SJCRH30 (cell line): ENCODE measurements at regions not wholly inside any gene's neighbourhood (a gene's known extent, or its start where the extent isn't known, plus 50 kb on each side); places are given as distances from the start of the nearest gene placed in this dataset.
"Not testable (repeated sequence)": the region's sequence is repeated elsewhere in the genome, so short reads cannot be mapped to it uniquely, and the experiment has no call there.

Experiments
- DNase-seq, 2 experiments: peaks; one replicate each; pipeline ENCODE4 v3.0.0-alpha.2; 2015 to 2020
- H3K27ac ChIP-seq: fragments of 250-450 bp; sonication (Bioruptor Pico); 2 replicates; pipeline ENCODE4 v1.5.1; 2020; ENCODE audit warnings: mild to moderate bottlenecking, moderate library complexity
- H3K27me3 ChIP-seq: fragments of 250-450 bp; sonication (Bioruptor Pico); 2 replicates; pipeline ENCODE4 v1.5.1; 2020; ENCODE audit warnings: mild to moderate bottlenecking, moderate library complexity
- H3K36me3 ChIP-seq: fragments of 250-450 bp; sonication (Bioruptor Pico); 2 replicates; pipeline ENCODE4 v1.5.1; 2020; ENCODE audit warnings: mild to moderate bottlenecking, moderate library complexity
- H3K4me1 ChIP-seq: fragments of 250-450 bp; sonication (Bioruptor Pico); 2 replicates; pipeline ENCODE4 v1.5.1; 2020; ENCODE audit warnings: mild to moderate bottlenecking, moderate library complexity
- H3K4me3 ChIP-seq: fragments of 250-450 bp; sonication (Bioruptor Pico); 2 replicates; pipeline ENCODE4 v1.5.1; 2020; ENCODE audit warnings: mild to moderate bottlenecking, moderate library complexity
- H3K9me3 ChIP-seq: fragments of 250-450 bp; sonication (Bioruptor Pico); replicated peaks from 2 replicates; pipeline ENCODE4 v1.5.1; 2020; ENCODE audit warnings: mild to moderate bottlenecking, moderate library complexity

DNA sequence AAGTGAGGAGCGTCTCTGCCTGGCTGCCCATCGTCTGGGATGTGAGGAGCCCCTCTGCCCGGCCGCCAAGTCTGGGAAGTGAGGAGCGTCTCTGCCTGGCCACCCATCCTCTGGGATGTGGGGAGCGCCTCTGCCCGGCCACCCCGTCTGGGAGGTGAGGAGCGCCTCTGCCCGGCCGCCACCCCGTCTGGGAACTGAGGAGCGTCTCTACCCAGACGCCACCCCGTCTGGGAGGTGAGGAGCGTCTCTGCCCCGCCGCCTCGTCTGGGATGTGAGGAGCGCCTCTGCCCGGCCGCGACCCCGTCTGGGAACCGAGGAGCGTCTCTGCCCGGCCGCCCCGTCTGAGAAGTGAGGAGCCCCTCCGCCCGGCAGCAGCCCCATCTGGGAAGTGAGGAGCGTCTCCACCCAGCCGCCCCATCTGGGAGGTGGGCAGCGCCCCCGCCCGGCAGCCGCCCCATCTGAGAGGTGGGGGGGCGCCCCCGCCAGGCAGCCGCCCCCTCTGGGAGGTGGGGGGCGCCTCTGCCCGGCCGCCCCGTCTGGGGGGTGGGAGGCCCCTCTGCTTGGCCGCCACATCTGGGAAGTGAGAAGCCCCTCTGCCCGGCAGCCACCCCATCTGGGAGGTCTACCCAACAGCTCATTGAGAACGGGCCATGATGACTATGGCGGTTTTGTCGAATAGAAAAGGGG is 228.4 kb downstream of the CAAP1 start:
- H3K4me3 ChIP-seq, H3K36me3 ChIP-seq, H3K27ac ChIP-seq, DNase-seq, H3K9me3 ChIP-seq, H3K27me3 ChIP-seq, H3K4me1 ChIP-seq: not testable (repeated sequence)

DNA sequence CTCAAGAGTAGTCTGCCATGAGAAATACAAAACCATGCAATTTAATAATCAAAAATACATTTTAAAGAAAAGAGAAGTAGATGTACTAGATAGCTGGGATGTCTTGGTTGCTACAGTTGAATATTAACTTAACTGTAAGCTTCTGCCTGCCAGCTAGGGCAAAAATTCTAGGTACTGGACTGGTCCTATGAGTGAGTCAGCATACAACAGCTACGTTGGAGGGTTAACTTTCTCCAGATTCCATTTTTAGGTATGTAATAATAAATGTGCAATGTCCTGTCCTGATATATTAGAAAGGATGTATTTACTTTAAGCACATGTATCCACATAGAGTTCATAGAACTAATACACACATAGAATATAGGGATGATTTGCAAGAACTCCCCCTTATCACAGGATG is 230.1 kb downstream of the CAAP1 start:
- Histone ChIP-seq H3K27me3 (no peaks in the 10 kb centered on the region), H3K4me3 (no peak overlapping the region), H3K9me3 (no peaks in the 10 kb centered on the region), H3K4me1 (no peaks in the 10 kb centered on the region), H3K36me3 (no peaks in the 10 kb centered on the region), H3K27ac (no peak overlapping the region)
- DNase-seq = no peak

DNA sequence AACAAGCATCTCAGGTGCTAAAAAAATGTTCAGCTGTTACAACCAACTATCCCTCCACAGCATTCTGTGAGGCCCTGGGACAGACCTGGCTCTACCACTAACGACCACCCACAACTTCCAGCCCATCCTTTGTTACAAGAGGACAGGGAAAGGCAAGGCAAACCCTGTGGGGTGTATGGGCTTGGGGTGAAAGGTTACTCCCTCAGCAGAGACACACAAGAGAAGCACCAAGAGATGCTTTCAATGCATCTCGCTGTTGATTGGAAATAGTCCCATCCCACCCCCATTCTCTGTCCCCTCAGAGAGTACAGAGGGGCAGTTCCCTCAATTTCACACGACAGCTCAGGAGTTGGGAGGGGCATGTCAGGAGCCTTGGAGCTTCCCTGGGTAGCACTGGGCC is 234.1 kb downstream of the CAAP1 start:
- no peak for DNase-seq
- no peak overlapping the region for H3K27ac ChIP-seq
- no peaks in the 10 kb centered on the region for H3K27me3 ChIP-seq
- H3K9me3 ChIP-seq = no peaks in the 10 kb centered on the region
- no peaks in the 10 kb centered on the region for H3K36me3 ChIP-seq
- peaks cover 4% of the 10 kb centered on the region; the same call in 1 of the 2 replicates for H3K4me1 ChIP-seq
- no peak overlapping the region for H3K4me3 ChIP-seq

DNA sequence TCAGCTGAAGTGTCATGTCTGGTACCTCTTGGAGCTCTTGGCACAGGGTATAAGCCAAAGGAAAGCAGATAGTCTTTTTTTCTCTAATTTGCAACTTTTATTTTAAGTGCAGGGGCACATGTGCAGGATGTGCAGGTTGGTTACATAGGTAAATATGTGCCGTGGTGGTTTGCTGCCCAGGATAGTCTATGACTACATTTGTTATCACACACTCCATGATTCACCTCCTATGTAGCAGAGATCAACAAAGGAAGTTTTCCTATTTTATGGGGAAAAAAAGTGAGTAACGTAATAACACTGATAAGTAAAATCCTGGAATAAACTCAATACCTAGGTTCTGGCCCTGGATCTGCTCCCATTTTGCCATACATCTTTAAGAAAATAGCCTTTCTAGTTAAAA is 234.6 kb downstream of the CAAP1 start:
- Histone ChIP-seq H3K27me3 (no peaks in the 10 kb centered on the region), H3K36me3 (no peaks in the 10 kb centered on the region), H3K9me3 (no peaks in the 10 kb centered on the region), H3K4me3 (no peak overlapping the region), H3K27ac (no peak overlapping the region), H3K4me1 (peaks cover 4% of the 10 kb centered on the region; the same call in 1 of the 2 replicates)
- no peak for DNase-seq

DNA sequence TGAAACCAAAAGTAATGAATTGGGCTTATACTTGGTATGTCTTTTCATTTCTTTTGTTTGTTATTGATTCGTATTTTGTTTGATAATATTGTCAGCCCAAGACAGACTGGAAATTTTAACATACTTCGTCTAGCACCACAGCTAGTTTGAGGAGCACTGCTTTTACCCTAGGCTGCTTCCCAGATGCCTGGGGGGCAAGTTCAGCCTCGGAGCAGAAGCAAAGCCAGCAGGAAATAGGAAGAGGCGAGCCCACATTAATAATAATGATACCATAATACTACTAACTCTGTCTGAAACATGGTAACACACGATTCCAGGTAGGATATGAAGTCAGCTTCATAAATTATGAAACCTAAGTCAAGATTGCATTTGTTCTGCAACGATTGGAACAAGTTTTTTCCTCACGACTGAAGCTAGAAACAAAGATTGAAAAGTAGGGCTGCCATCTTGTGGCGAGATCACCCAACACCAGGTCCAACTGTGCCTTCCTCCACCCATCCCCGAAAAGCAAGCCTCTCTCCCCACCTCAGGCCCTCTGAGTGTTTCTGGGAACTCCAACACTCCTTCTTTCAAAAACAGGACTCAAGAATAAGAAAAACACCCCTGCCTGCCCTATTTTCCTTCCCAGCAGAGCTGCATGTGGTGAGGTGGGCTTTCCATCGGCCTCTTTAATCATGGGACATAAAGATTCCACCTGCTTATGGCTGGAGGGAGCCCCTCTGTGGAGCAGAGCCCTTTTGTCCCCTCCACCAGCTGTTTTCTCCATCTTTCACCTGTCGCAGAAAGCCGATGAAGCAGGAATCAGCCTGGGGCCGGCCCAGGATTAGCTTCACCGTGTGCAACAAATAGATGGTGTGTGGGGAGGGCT is 236.4 kb downstream of the CAAP1 start:
- H3K4me3 ChIP-seq = peak overlapping the region; percentile 28
- DNase-seq = peak; percentile 38 to 72
- H3K4me1 ChIP-seq = peaks cover 4% of the 10 kb centered on the region; the same call in 1 of the 2 replicates
- no peaks in the 10 kb centered on the region for H3K27me3 ChIP-seq
- H3K27ac ChIP-seq = no peak overlapping the region
- no peaks in the 10 kb centered on the region for H3K9me3 ChIP-seq
- H3K36me3 ChIP-seq = no peaks in the 10 kb centered on the region

DNA sequence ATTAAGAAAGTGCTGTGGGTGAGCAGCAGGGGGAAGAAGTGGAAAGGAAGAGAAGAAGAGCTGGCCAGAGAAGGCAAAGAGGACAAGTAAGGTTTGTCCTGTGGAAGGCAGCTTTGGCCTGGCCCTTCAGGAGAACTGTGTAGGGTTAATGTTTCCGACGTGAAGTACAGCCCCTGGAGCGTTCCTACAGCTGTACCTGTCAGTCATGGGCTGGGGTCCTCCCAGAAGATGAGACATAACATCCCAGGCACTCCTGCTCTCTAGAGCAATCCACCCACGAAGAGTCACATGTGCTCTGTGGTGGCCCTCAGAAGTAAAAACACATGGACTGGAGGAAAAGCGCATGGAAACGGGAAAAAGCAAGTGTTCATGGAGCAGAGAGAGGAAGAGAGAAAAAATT is 237.4 kb downstream of the CAAP1 start:
- Histone ChIP-seq H3K4me1 (peaks cover 4% of the 10 kb centered on the region; the same call in 1 of the 2 replicates), H3K27me3 (no peaks in the 10 kb centered on the region), H3K27ac (no peak overlapping the region), H3K9me3 (no peaks in the 10 kb centered on the region), H3K36me3 (no peaks in the 10 kb centered on the region), H3K4me3 (no peak overlapping the region)
- peak; percentile 57 to 69 for DNase-seq

DNA sequence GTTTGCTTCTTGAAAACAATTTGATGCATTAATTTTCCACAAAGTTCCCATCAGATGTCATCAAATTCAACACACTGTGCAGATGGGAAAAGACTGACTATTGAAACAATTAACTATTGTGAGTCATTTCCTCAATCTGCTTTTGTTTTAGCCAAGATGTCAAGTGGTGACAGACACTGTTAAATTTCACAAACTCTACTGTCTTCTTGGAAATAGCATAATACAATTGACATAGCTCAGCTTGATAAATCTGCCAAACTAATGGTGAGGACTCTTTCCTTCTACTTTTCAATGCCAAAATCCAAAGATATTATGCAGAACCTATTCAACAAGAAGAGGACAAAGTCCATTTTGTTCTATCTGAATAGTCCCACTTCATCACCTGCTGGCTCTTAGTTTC is 242.3 kb downstream of the CAAP1 start:
- no peak overlapping the region for H3K27ac ChIP-seq
- H3K9me3 ChIP-seq = no peaks in the 10 kb centered on the region
- H3K4me1 ChIP-seq = peaks cover 4% of the 10 kb centered on the region; the same call in 1 of the 2 replicates
- H3K36me3 ChIP-seq = no peaks in the 10 kb centered on the region
- no peaks in the 10 kb centered on the region for H3K27me3 ChIP-seq
- no peak for DNase-seq
- H3K4me3 ChIP-seq = no peak overlapping the region

DNA sequence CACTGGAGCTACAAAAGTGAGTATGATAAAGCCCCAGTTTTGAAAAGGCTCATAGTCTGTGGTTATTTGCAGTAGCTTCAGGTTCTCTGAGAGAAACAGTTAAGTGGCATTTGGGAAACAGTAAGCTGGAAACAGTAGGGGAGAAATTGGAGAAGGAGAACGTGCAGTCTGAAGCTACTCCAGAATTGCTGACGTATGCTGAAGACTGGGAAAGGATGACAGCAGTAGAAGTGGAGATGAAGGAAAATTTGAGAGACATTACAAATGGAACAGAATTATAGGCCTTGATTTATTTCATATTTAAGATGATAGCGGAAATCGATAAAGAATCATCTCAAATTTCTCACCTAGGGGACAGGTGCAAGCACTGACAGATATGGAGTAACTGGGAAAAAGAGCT is 248.8 kb downstream of the CAAP1 start:
- no peaks in the 10 kb centered on the region for H3K4me1 ChIP-seq
- H3K27me3 ChIP-seq = no peaks in the 10 kb centered on the region
- no peaks in the 10 kb centered on the region for H3K36me3 ChIP-seq
- no peaks in the 10 kb centered on the region for H3K9me3 ChIP-seq
- H3K27ac ChIP-seq = no peak overlapping the region
- DNase-seq = no peak
- no peak overlapping the region for H3K4me3 ChIP-seq

DNA sequence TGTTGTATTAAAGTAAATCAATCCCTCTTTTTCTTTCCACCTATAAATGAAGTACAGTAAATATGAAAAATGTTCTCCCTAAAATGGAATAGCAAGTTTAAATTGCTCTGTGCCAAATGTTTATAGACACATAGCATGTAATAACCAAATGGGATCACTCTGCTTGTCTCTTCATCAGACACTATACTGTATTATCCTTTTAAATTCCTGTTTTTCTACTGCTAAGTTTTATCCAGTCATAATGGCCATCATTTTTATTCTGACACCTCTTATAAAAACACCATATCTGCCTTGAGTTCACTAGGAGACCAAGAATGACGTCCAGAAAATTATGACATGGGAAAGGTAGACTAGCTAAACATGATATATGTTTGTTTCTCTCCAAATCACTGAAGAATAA is 252.8 kb downstream of the CAAP1 start:
- no peak for DNase-seq
- no peak overlapping the region for H3K27ac ChIP-seq
- H3K4me3 ChIP-seq = no peak overlapping the region
- H3K27me3 ChIP-seq = no peaks in the 10 kb centered on the region
- H3K36me3 ChIP-seq = no peaks in the 10 kb centered on the region
- no peaks in the 10 kb centered on the region for H3K4me1 ChIP-seq
- H3K9me3 ChIP-seq = no peaks in the 10 kb centered on the region

DNA sequence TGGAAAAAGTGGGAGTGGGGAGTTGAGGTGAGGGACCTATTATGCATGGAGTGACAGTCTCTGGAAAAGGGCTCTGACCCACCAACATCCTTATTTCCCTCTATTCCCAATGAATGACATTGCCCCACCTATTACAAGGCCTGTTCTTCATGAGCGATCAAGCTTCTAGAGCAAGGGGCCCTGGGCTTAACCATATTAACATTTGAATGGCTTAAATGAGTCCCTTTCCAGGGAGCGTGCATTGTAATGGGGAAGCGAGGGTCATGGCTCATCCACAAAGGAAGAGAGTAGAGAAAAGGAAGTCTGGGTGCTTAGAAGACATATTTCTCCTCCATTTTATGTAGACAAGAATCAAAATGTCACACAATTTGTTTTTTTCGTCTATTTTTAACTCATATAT is 255.5 kb downstream of the CAAP1 start:
- Histone ChIP-seq H3K9me3 (no peaks in the 10 kb centered on the region), H3K4me1 (no peaks in the 10 kb centered on the region), H3K27me3 (no peaks in the 10 kb centered on the region), H3K36me3 (no peaks in the 10 kb centered on the region), H3K27ac (no peak overlapping the region), H3K4me3 (no peak overlapping the region)
- DNase-seq = no peak

DNA sequence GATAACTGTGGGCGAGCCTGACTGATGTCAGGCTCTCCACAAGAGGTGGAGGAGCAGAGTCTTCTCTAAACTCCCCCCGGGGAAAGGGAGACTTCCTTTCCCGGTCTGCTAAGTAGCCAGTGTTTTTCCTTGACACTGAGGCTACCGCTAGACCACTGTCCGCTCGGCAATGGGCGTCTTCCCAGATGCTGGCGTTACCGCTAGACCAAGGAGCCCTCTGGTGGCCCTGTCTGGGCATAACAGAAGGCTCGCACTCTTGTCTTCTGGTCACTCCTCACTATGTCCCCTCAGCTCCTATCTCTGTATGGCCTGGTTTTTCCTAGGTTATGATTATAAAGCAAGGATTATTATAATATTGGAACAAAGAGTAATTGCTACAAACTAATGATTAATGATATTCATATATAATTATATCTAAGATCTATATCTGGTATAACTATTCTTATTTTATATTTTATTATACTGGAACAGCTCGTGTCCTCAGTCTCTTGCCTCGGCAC is 278.7 kb downstream of the CAAP1 start:
- H3K27me3 ChIP-seq, H3K27ac ChIP-seq, H3K4me3 ChIP-seq, H3K9me3 ChIP-seq, H3K36me3 ChIP-seq, H3K4me1 ChIP-seq: not testable (repeated sequence)
- DNase-seq = peak; percentile 38 to 53

DNA sequence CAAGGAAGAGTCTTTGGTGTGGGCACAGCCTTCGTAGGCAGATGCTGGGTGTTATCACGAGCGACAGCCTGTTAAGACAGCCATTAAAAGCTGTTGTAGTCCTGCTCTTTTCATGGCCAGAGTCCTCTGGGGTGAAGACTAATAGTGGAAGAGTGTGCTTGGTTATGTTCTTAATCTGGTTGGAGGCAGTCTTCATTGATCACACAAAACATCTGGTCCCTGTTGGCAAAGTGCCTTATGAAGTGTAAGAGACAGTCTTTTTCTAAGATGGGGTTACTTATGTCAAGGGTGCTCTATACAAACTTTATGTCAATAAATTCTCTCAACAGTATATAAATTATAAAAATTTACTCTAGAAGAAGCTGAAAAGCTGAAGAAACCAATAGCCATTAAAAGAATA is 280.4 kb downstream of the CAAP1 start:
- DNase-seq = no peak

DNA sequence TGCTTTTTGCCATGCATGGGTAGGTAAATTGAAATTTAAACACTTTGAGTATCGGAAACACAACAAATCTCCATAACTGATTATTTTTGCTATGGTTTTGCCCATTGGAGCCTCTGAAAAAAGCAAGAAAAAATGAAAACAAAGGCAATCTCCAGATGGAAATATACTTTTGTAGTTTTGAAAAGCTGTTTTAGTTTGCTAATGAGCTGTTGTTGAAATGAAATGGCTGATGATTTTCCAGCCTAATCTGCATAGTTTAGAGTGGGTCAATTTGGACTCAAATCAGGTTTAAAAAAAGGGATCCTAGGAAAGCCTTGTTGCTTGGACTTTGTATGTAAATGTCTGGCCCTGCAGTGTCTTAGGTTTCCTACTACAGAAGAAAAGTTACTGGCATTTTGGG is 285.8 kb downstream of the CAAP1 start:
- peak in 1 of 2 experiments; percentile 21 for DNase-seq
- Histone ChIP-seq H3K9me3 (no peaks in the 10 kb centered on the region), H3K27me3 (no peaks in the 10 kb centered on the region), H3K27ac (peak overlapping the region; percentile 55), H3K4me3 (no peak overlapping the region), H3K36me3 (no peaks in the 10 kb centered on the region), H3K4me1 (peaks cover 3% of the 10 kb centered on the region; the same call in 1 of the 2 replicates)

More for the DNA sequence above, 280.4 kb downstream of the CAAP1 start:
- no peak overlapping the region for H3K27ac ChIP-seq
- H3K9me3 ChIP-seq = no peaks in the 10 kb centered on the region
- H3K36me3 ChIP-seq = no peaks in the 10 kb centered on the region
- H3K4me3 ChIP-seq = no peak overlapping the region
- H3K4me1 ChIP-seq = no peaks in the 10 kb centered on the region
- H3K27me3 ChIP-seq = no peaks in the 10 kb centered on the region

DNA sequence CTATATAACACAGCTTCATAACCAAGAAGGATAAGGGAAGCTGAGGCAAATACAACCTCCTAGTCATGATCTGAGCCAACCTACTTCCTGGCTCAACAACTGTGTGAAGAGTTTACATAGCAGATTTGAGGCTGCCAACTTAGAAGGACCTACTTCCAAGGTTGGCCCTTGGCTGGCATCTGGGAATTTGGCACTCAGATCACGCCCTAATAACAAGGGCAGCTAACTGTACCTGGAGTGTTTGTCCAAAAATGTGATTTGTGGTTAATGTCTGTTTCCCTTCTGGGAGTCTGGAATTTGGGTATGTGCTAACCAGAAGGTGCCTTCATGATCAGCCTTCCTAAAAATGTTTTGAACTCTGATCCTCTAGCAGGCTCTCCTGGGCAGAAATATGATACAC is 287.2 kb downstream of the CAAP1 start:
- DNase-seq = peak in 1 of 2 experiments; percentile 17

DNA sequence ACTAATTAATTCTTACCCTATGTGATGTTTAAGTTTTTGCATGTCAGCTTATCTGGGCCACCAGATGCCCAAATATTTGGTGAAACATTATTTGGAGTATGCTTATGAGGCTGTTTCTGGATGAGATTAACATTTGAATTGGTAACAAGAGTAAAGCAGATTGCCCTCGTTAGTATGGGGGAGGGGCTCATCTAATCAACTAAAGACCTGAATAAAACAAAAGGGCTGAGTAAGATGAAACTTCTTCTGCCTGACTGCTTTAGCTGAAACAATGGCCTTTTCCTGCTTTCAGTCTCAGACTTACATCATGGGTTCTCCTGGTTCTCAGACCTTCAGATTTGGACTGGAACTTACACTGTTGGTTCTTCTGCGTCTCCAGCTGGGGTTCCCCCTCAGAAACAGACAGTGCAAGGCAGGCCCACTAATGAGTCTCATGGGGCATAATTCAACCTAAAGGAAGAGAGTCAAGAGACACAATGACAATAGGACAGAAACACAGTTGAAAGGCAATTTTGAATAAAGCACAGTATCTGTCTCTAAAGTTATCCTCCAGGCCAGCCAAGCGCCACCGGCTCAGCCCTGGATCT is 288.4 kb downstream of the CAAP1 start:
- Histone ChIP-seq H3K27ac (no peak overlapping the region), H3K36me3 (no peaks in the 10 kb centered on the region), H3K9me3 (no peaks in the 10 kb centered on the region), H3K4me3 (no peak overlapping the region), H3K4me1 (peaks cover 3% of the 10 kb centered on the region; the same call in 1 of the 2 replicates), H3K27me3 (no peaks in the 10 kb centered on the region)
- no peak for DNase-seq

More for the DNA sequence above, 287.2 kb downstream of the CAAP1 start:
- Histone ChIP-seq H3K27me3 (no peaks in the 10 kb centered on the region), H3K4me3 (no peak overlapping the region), H3K27ac (no peak overlapping the region), H3K9me3 (no peaks in the 10 kb centered on the region), H3K4me1 (peaks cover 3% of the 10 kb centered on the region; the same call in 1 of the 2 replicates), H3K36me3 (no peaks in the 10 kb centered on the region)
